VCaP (cell line): ENCODE measurements at regions not wholly inside any gene's neighbourhood (a gene's known extent, or its start where the extent isn't known, plus 50 kb on each side); places are given as distances from the start of the nearest gene placed in this dataset.
"Not testable (repeated sequence)": the region's sequence is repeated elsewhere in the genome, so short reads cannot be mapped to it uniquely, and the experiment has no call there.

Experiments
- H3K27ac ChIP-seq: fragments of 450-650 bp; 2 replicates; pipeline ENCODE4 v1.5.1; 2017

- not testable (repeated sequence) for H3K27ac ChIP-seq
Observed at GRCh38 chr2:87693882-87694281, 54.0 kb upstream of the PLGLB2 start.

- not testable (repeated sequence) for H3K27ac ChIP-seq
Observed at GRCh38 chr2:87695596-87696323, 52.1 kb upstream of the PLGLB2 start.
